ENCODE measurements at regions not wholly inside any gene's neighbourhood (a gene's known extent, or its start where the extent isn't known, plus 50 kb on each side); places are given as distances from the start of the nearest gene placed in this dataset.

DNA sequence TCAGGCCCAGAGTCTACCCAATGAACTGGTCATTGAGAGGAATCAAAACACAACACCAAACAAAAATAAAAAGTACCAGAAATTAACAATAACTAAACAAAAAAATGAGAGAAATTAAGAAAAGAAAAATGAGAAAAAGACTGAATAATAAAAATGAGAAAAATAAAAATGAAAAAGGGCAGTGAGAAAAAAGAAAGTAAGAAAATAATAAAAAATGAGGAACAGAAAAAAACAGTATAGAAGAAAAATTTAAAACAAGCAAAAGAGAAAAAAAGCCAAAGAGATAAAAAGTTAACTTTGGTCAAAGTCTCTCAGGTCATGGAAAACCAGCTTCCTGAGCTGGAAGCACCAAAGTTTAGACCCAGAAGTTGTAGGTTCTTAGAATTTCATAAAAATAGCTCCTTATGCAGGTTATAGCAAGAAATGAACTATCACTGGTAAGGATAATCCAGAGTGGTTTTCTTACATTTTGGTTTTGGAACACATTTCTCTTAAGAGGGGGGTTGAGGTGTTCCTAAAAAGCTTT lies 51.0 kb upstream of the WDR17 start:
- Histone ChIP-seq H3F3A (replicated peaks; ENCODE audit: insufficient read depth) (no peaks in the 10 kb centered on the region), H3K4me2 (no peak overlapping the region), H3K79me2 (ENCODE audit: insufficient read depth) (no peaks in the 10 kb centered on the region), H3K4me3 (ENCODE audit: low read depth in 2 of 2, low read length in 1 of 2) (no peak overlapping the region), H3K36me3 (replicated peaks in 1 of 2; ENCODE audit: control insufficient read depth in 1 of 2, insufficient read depth in 2 of 2, low read length in 1 of 2) (no peaks in the 10 kb centered on the region), H4K20me1 (ENCODE audit: insufficient read depth) (no peaks in the 10 kb centered on the region), H3K4me1 (ENCODE audit: control insufficient read depth in 1 of 2, insufficient read depth in 2 of 2, low read depth in 1 of 2, low read length in 1 of 2) (no peaks in the 10 kb centered on the region), H3K9me2 (no peaks in the 10 kb centered on the region), H2AFZ (ENCODE audit: low read depth) (0 out of 2 replicates have a peak overlapping the region, but pooled peaks have one; percentile 22), H3K9me3 (no peaks in the 10 kb centered on the region), H3K27me3 (ENCODE audit: insufficient read depth) (no peaks in the 10 kb centered on the region; the same call in 1 of the 2 replicates), H3K27ac (ENCODE audit: low read depth in 2 of 2, low read length in 1 of 2) (no peak overlapping the region), H3K9ac (no peak overlapping the region)
- no peak for DNase-seq
- POLR2A ChIA-PET = no interaction called here
- TF ChIP-seq FOXM1 (IDR thresholded peaks at IDR 0.05; ENCODE audit: low read depth) (no peak), RAD21 (IDR thresholded peaks at IDR 0.05; ENCODE audit: low read length) (no peak), TCF12 (IDR thresholded peaks at IDR 0.05) (no peak), YY1 (IDR thresholded peaks at IDR 0.05; ENCODE audit: low read depth) (no peak), RXRA (IDR thresholded peaks at IDR 0.05; ENCODE audit: borderline replicate concordance, low read depth) (no peak)
- CTCF ChIA-PET = interaction anchor here (0.6 kb wide), 1 partner anchor 20 kb away, joined by 3 read pairs; no protein-coding TSS in a partner anchor

Data from SK-N-SH (cell line).